IMR-90 (cell line): ENCODE measurements at regions not wholly inside any gene's neighbourhood (a gene's known extent, or its start where the extent isn't known, plus 50 kb on each side); places are given as distances from the start of the nearest gene placed in this dataset.

Source experiments
- ATAC-seq: fragments of 200-7000 bp; cut with Tn5 transposase; 2 replicates; pipeline ENCODE4 v1.9.1; 2020; ENCODE audit warnings: low read depth, mild to moderate bottlenecking, moderate library complexity
- BruUV-seq: library from RNA; stranded (reverse); fragments of 400-500 nt; replicated peaks from 2 replicates; lab custom pipeline; 2021; lab: Mats Ljungman, UMichigan
- CTCF ChIA-PET: fragments of 300-600 bp; formaldehyde crosslinking; extraction: SDS; loops from one replicate; lab custom pipeline; 2021; ENCODE audit warnings: antibody characterized with exemption; lab: Yijun Ruan, JAX
- POLR2A ChIA-PET: fragments of 300-600 bp; sonication (Branson Sonifier 250); formaldehyde crosslinking; loops from one replicate; lab custom pipeline; 2022; ENCODE audit warnings: antibody characterized with exemption; ENCODE audit not compliant: unreplicated experiment; lab: Charles Lee
- DNase-seq: peaks from one replicate; pipeline ENCODE4 v3.0.0; 2013
- H2AFZ ChIP-seq: replicated peaks from 2 replicates; pipeline ENCODE3; 2013; ENCODE audit warnings: low read length, mild to moderate bottlenecking; ENCODE audit not compliant: poor library complexity
- H2AK5ac ChIP-seq: 2 replicates; pipeline ENCODE4 v1.6.1; 2013; ENCODE audit warnings: low read depth, low read length, inconsistent platforms
- H2AK9ac ChIP-seq: replicated peaks from 2 replicates; pipeline ENCODE3; 2013; ENCODE audit warnings: mild to moderate bottlenecking, low read depth, low read length, moderate library complexity; ENCODE audit not compliant: poor library complexity
- H2BK120ac ChIP-seq: 2 replicates; pipeline ENCODE4 v1.6.1; 2013; ENCODE audit warnings: low read depth, low read length, inconsistent platforms
- H2BK15ac ChIP-seq: 3 replicates; pipeline ENCODE4 v1.6.1; 2013; ENCODE audit warnings: low read depth, low read length, inconsistent platforms
- H2BK20ac ChIP-seq: 2 replicates; pipeline ENCODE4 v1.6.1; 2013; ENCODE audit warnings: low read depth, mild to moderate bottlenecking, inconsistent platforms, low read length, moderate library complexity
- H2BK5ac ChIP-seq: 2 replicates; pipeline ENCODE4 v1.6.1; 2013; ENCODE audit warnings: mild to moderate bottlenecking, low read depth, low read length, inconsistent platforms; ENCODE audit not compliant: poor library complexity, severe bottlenecking
- H3K14ac ChIP-seq: replicated peaks from 2 replicates; pipeline ENCODE4 v1.6.1; 2013; ENCODE audit warnings: low read depth, low read length, inconsistent platforms
- H3K18ac ChIP-seq: 2 replicates; pipeline ENCODE4 v1.6.1; 2013; ENCODE audit warnings: low read depth, low read length, control low read depth
- H3K23ac ChIP-seq: 2 replicates; pipeline ENCODE4 v1.6.1; 2013; ENCODE audit warnings: low read depth, low read length, inconsistent platforms
- H3K27ac ChIP-seq: 2 replicates; pipeline ENCODE4 v1.5.1; 2013; ENCODE audit warnings: mild to moderate bottlenecking, control low read depth, low read length; ENCODE audit not compliant: insufficient read depth
- H3K27me3 ChIP-seq: 2 replicates; pipeline ENCODE4 v1.6.1; 2013; ENCODE audit warnings: low read length; ENCODE audit not compliant: control insufficient read depth, insufficient read depth
- H3K36me3 ChIP-seq: 2 replicates; pipeline ENCODE4 v1.6.1; 2013; ENCODE audit warnings: low read length, mixed read lengths; ENCODE audit not compliant: control insufficient read depth, insufficient read depth
- H3K4ac ChIP-seq: 2 replicates; pipeline ENCODE4 v1.6.1; 2013; ENCODE audit warnings: low read depth, low read length, inconsistent platforms
- H3K4me1 ChIP-seq: 2 replicates; pipeline ENCODE4 v1.6.1; 2013; ENCODE audit warnings: low read length, mixed read lengths; ENCODE audit not compliant: control insufficient read depth, insufficient read depth
- H3K4me2 ChIP-seq: 2 replicates; pipeline ENCODE4 v1.6.1; 2013; ENCODE audit warnings: low read depth, mild to moderate bottlenecking, control low read depth, low read length, moderate library complexity
- H3K4me3 ChIP-seq: 2 replicates; pipeline ENCODE4 v1.5.1; 2013; ENCODE audit warnings: low read depth, mild to moderate bottlenecking, control low read depth, low read length, moderate library complexity; ENCODE audit not compliant: insufficient read depth
- H3K56ac ChIP-seq: 2 replicates; pipeline ENCODE4 v1.6.1; 2013; ENCODE audit warnings: low read length, inconsistent platforms; ENCODE audit not compliant: insufficient read depth; ENCODE audit errors: extremely low read depth
- H3K79me1 ChIP-seq, 2 experiments: 2 replicates each; pipeline ENCODE4 v1.6.1; 2013; ENCODE audit warnings: low read length in 2 of 2, inconsistent platforms in 1 of 2, low read depth in 1 of 2
- H3K9ac ChIP-seq: 2 replicates; pipeline ENCODE4 v1.6.1; 2013; ENCODE audit warnings: low read depth, low read length, control low read depth
- H3K9me1 ChIP-seq: 2 replicates; pipeline ENCODE4 v1.6.1; 2013; ENCODE audit warnings: low read length, inconsistent platforms; ENCODE audit not compliant: insufficient read depth
- H3K9me3 ChIP-seq: 2 replicates; pipeline ENCODE4 v1.6.1; 2013; ENCODE audit warnings: low read length; ENCODE audit not compliant: control insufficient read depth, insufficient read depth
- H4K20me1 ChIP-seq: 2 replicates; pipeline ENCODE4 v1.6.1; 2013; ENCODE audit warnings: low read length, inconsistent platforms; ENCODE audit not compliant: insufficient read depth
- H4K5ac ChIP-seq: 2 replicates; pipeline ENCODE4 v1.6.1; 2013; ENCODE audit warnings: mild to moderate bottlenecking, low read depth, low read length, control low read depth
- H4K8ac ChIP-seq, 2 experiments: 2 replicates each; pipeline ENCODE4 v1.6.1; 2013; ENCODE audit warnings: low read depth in 2 of 2, low read length in 2 of 2, control low read depth in 1 of 2, inconsistent platforms in 1 of 2
- H4K91ac ChIP-seq: 2 replicates; pipeline ENCODE4 v1.6.1; 2013; ENCODE audit warnings: low read depth, low read length, inconsistent platforms; ENCODE audit not compliant: insufficient read depth
- CEBPB ChIP-seq: IDR thresholded peaks from 2 replicates; pipeline ENCODE4 v1.6.1; 2012; ENCODE audit warnings: low read depth, low read length, improper control_type of control experiment
- MAFK ChIP-seq: IDR thresholded peaks from 2 replicates; pipeline ENCODE4 v1.6.1; 2012; ENCODE audit warnings: low read depth, low read length, improper control_type of control experiment
- MXI1 ChIP-seq: IDR thresholded peaks from 2 replicates; pipeline ENCODE4 v1.6.1; 2012; ENCODE audit warnings: low read depth, mild to moderate bottlenecking, low read length, moderate library complexity, borderline replicate concordance
- POLR2A ChIP-seq: IDR thresholded peaks from 2 replicates; pipeline ENCODE4 v1.6.1; 2012; ENCODE audit warnings: mild to moderate bottlenecking, low read depth, low read length
- RCOR1 ChIP-seq: IDR thresholded peaks from 2 replicates; pipeline ENCODE4 v1.6.1; 2012; ENCODE audit warnings: mild to moderate bottlenecking, low read length, improper control_type of control experiment; ENCODE audit not compliant: insufficient replicate concordance
- RFX5 ChIP-seq: IDR thresholded peaks from 2 replicates; pipeline ENCODE4 v1.8.0; 2012; ENCODE audit warnings: low read depth, mild to moderate bottlenecking, low read length, moderate library complexity
- SMC3 ChIP-seq: fragments of 150-350 bp; IDR thresholded peaks from 2 replicates; pipeline ENCODE4 v1.6.1; 2016; ENCODE audit warnings: low read depth, mild to moderate bottlenecking, antibody characterized with exemption, low read length, moderate library complexity
- WGBS, 2 experiments: methylation state at CpG; one replicate each; pipeline versions ENCODE4 v1.1.5 to v1.1.7; 2013; ENCODE audit warnings: missing lambda C conversion rate in 2 of 2; ENCODE audit not compliant: insufficient read length in 1 of 2; ENCODE audit errors: extremely low coverage in 2 of 2; 5-methylcytosine and 5-hydroxymethylcytosine counted together
- dilution Hi-C: fragments of 300-500 bp; cut with HindIII; formaldehyde crosslinking; loops from one replicate; pipeline ENCODE4 v1.14.3; 2018; ENCODE audit warnings: low sequenced_read_pairs; ENCODE audit not compliant: unreplicated experiment
- in situ Hi-C: fragments of 300-500 bp; cut with MboI; formaldehyde crosslinking; loops from 3 replicates; pipeline ENCODE4 v1.14.3; 2019; ENCODE audit warnings: low sequenced_read_pairs, inconsistent platforms, mixed read lengths
- intact Hi-C: fragments of 100-400 bp; cut with micrococcal nuclease; formaldehyde crosslinking; loops from 2 replicates; pipeline ENCODE4 v1.10.0; 2022
- TF ChIP-seq, protein P1 (sequence below): fragments of 150-350 bp; IDR thresholded peaks from 2 replicates; pipeline ENCODE4 v1.6.1; 2016; ENCODE audit warnings: low read depth, mild to moderate bottlenecking, low read length, moderate library complexity, borderline replicate concordance
- TF ChIP-seq, protein P2 (sequence below): fragments of 150-350 bp; IDR thresholded peaks from 2 replicates; pipeline ENCODE4 v1.6.1; 2017; ENCODE audit warnings: mild to moderate bottlenecking, antibody characterized with exemption, low read length, low read depth

DNA sequence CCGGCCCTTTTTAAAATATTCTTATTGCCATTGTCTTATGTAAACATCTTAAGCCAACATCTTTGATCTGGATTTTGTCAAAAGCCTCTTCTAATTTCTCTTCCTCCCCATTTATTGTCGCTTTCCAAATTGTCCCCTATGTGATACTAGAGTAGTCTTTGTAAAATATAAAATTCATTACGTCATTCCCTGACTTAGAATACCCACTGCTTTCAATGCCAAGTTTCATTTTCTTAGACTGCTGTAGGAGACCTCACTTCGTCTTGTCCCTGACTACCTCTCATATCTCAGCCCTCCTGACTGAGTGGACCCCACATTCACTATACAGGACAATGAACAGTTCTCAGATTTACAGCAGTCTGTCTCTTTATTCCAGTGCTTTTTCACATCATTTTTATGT is 633.9 kb upstream of the LMO3 start:
- ATAC-seq (no peak), DNase-seq (no peak)
- H3K27ac ChIP-seq, result no peak overlapping the region
- no peak overlapping the region for H2AFZ ChIP-seq
- no peak overlapping the region for H2BK15ac ChIP-seq
- H4K5ac ChIP-seq, result no peak overlapping the region
- H2BK120ac ChIP-seq, result no peak overlapping the region
- no peak overlapping the region for H3K9ac ChIP-seq
- H3K4me2 ChIP-seq, result no peak overlapping the region
- no peak overlapping the region for H2BK5ac ChIP-seq
- H4K8ac ChIP-seq, result no peak overlapping the region
- in situ Hi-C loops (no loop called here), dilution Hi-C loops (no loop called here), intact Hi-C loops (no loop called here)
- no peak overlapping the region for H2BK20ac ChIP-seq
- TF ChIP-seq POLR2A (no peak), RCOR1 (no peak), MAFK (no peak), MXI1 (no peak), CEBPB (no peak), RFX5 (no peak), SMC3 (no peak)
- TF ChIP-seq, protein P1, sequence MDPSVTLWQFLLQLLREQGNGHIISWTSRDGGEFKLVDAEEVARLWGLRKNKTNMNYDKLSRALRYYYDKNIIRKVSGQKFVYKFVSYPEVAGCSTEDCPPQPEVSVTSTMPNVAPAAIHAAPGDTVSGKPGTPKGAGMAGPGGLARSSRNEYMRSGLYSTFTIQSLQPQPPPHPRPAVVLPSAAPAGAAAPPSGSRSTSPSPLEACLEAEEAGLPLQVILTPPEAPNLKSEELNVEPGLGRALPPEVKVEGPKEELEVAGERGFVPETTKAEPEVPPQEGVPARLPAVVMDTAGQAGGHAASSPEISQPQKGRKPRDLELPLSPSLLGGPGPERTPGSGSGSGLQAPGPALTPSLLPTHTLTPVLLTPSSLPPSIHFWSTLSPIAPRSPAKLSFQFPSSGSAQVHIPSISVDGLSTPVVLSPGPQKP, result no peak
- TF ChIP-seq, protein P2, sequence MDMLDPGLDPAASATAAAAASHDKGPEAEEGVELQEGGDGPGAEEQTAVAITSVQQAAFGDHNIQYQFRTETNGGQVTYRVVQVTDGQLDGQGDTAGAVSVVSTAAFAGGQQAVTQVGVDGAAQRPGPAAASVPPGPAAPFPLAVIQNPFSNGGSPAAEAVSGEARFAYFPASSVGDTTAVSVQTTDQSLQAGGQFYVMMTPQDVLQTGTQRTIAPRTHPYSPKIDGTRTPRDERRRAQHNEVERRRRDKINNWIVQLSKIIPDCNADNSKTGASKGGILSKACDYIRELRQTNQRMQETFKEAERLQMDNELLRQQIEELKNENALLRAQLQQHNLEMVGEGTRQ, result no peak
- no peaks in the 10 kb centered on the region for H4K20me1 ChIP-seq
- H3K4ac ChIP-seq, result no peak overlapping the region
- no peaks in the 10 kb centered on the region for H3K27me3 ChIP-seq
- H3K4me1 ChIP-seq, result no peaks in the 10 kb centered on the region
- no peak overlapping the region for H3K56ac ChIP-seq
- no peak overlapping the region for H3K18ac ChIP-seq
- no peaks in the 10 kb centered on the region for H3K79me1 ChIP-seq
- no peak overlapping the region for H4K91ac ChIP-seq
- 25% methylated on average over 1 of the region's 4 CpGs; no CpG with 5 or more reads in 1 of the 2 experiments for WGBS, 2 experiments
- POLR2A ChIA-PET, result no interaction called here
- no peak overlapping the region for H2AK5ac ChIP-seq
- CTCF ChIA-PET, result no interaction called here
- H3K9me1 ChIP-seq, result no peaks in the 10 kb centered on the region
- no peak overlapping the region for H3K23ac ChIP-seq
- BruUV-seq, result no TSS peak
- H3K14ac ChIP-seq, result no peak overlapping the region
- no peaks in the 10 kb centered on the region for H3K36me3 ChIP-seq
- H3K4me3 ChIP-seq, result no peak overlapping the region
- peaks cover 2% of the 10 kb centered on the region; the same call in 1 of the 2 replicates for H3K9me3 ChIP-seq
- H2AK9ac ChIP-seq, result no peak overlapping the region
